Liver (tissue), 8 donors: ENCODE measurements at regions not wholly inside any gene's neighbourhood (a gene's known extent, or its start where the extent isn't known, plus 50 kb on each side); places are given as distances from the start of the nearest gene placed in this dataset.

Experiments
- DNase-seq: peaks from one replicate; pipeline ENCODE4 v3.0.0-alpha.2; 2017; ENCODE audit warnings: low spot score
- H3K27ac ChIP-seq, 2 donors: one replicate each; pipeline ENCODE4 v1.7.0; 2013; ENCODE audit warnings: inconsistent platforms in 2 of 2, low read length in 2 of 2, control low read depth in 1 of 2, low read depth in 1 of 2, mild to moderate bottlenecking in 1 of 2
- H3K27me3 ChIP-seq, 4 donors: one replicate each; pipeline versions ENCODE4 v1.6.1 to v1.7.0; 2013; ENCODE audit warnings: low read length in 3 of 4, inconsistent platforms in 1 of 4, mild to moderate bottlenecking in 1 of 4, moderate library complexity in 1 of 4; ENCODE audit not compliant: control insufficient read depth in 4 of 4, insufficient read depth in 4 of 4
- H3K36me3 ChIP-seq, 4 donors: one replicate each; pipeline versions ENCODE4 v1.6.1 to v1.7.0; 2013; ENCODE audit warnings: low read length in 3 of 4, mild to moderate bottlenecking in 3 of 4, low read depth in 1 of 4, moderate library complexity in 1 of 4; ENCODE audit not compliant: control insufficient read depth in 4 of 4, insufficient read depth in 3 of 4
- H3K4me1 ChIP-seq, 4 donors: one replicate each; pipeline versions ENCODE4 v1.6.1 to v1.7.0; 2013; ENCODE audit warnings: low read length in 3 of 4, mild to moderate bottlenecking in 3 of 4, moderate library complexity in 1 of 4; ENCODE audit not compliant: control insufficient read depth in 4 of 4, insufficient read depth in 4 of 4
- H3K4me3 ChIP-seq, 3 donors: one replicate each; pipeline versions ENCODE4 v1.6.1 to v1.7.0; 2013; ENCODE audit warnings: low read length in 3 of 3, control low read depth in 1 of 3, low read depth in 1 of 3, mild to moderate bottlenecking in 1 of 3
- H3K9ac ChIP-seq, 2 donors: one replicate each; pipeline ENCODE4 v1.7.0; 2013; ENCODE audit warnings: low read length in 2 of 2, mild to moderate bottlenecking in 2 of 2, moderate library complexity in 2 of 2, control low read depth in 1 of 2, low read depth in 1 of 2
- H3K9me3 ChIP-seq, 4 donors: one replicate each; pipeline versions ENCODE4 v1.6.1 to v1.7.0; 2013; ENCODE audit warnings: low read length in 3 of 4; ENCODE audit not compliant: control insufficient read depth in 4 of 4
- CTCF ChIP-seq: fragments of 150-350 bp; IDR thresholded peaks from 2 replicates; pipeline ENCODE4 v1.5.1; 2017; ENCODE audit warnings: improper control_type of control experiment, low read depth, low read length; ENCODE audit not compliant: missing input control
- FOXA1 ChIP-seq: IDR thresholded peaks from 2 replicates; pipeline ENCODE4 v1.6.1; 2016; ENCODE audit warnings: antibody characterized with exemption
- GABPA ChIP-seq, 2 donors: IDR thresholded peaks in 1 of 2; conservative IDR thresholded peaks in 1 of 2; 2 replicates each; pipeline ENCODE4 v1.6.1; 2016; ENCODE audit warnings: antibody characterized with exemption in 2 of 2, mild to moderate bottlenecking in 1 of 2, moderate library complexity in 1 of 2
- HNF4A ChIP-seq, 2 donors: conservative IDR thresholded peaks; 2 replicates each; pipeline ENCODE4 v1.6.1; 2016; ENCODE audit warnings: antibody characterized with exemption in 2 of 2, mild to moderate bottlenecking in 2 of 2
- HNF4G ChIP-seq: IDR thresholded peaks from 2 replicates; pipeline ENCODE4 v1.6.1; 2016; ENCODE audit warnings: antibody characterized with exemption
- MAX ChIP-seq: IDR thresholded peaks from 2 replicates; pipeline ENCODE4 v1.6.1; 2016; ENCODE audit warnings: antibody characterized with exemption
- NR2F2 ChIP-seq: IDR thresholded peaks from 2 replicates; pipeline ENCODE4 v1.6.1; 2016; ENCODE audit warnings: antibody characterized with exemption
- REST ChIP-seq: IDR thresholded peaks from 2 replicates; pipeline ENCODE4 v1.6.1; 2016; ENCODE audit warnings: antibody characterized with exemption, mild to moderate bottlenecking
- SP1 ChIP-seq: IDR thresholded peaks from 2 replicates; pipeline ENCODE4 v1.6.1; 2018; ENCODE audit warnings: antibody characterized with exemption, mild to moderate bottlenecking
- TAF1 ChIP-seq: conservative IDR thresholded peaks from 2 replicates; pipeline ENCODE4 v1.6.1; 2016; ENCODE audit warnings: antibody characterized with exemption, mild to moderate bottlenecking
- ZBTB33 ChIP-seq: IDR thresholded peaks from 2 replicates; pipeline ENCODE4 v1.6.1; 2016; ENCODE audit warnings: antibody characterized with exemption
- WGBS: extraction: QIAGEN DNeasy Blood & Tissue Kit; methylation state at CpG from one replicate; pipeline ENCODE4 v1.1.7; 2013; 5-methylcytosine and 5-hydroxymethylcytosine counted together
- donor health status: healthy.
- donor health status: healthy.
- donor health status: healthy.
- donor health status: healthy.
- donor health status: healthy.

- TF ChIP-seq CTCF (no peak), HNF4G (no peak), SP1 (no peak)
Observed at GRCh38 chr5:145495196-145495595, 339.9 kb downstream of the PRELID2 start (continued).

- Histone ChIP-seq H3K9ac (no peak overlapping the region), H3K9me3 (no peaks in the 10 kb centered on the region), H3K4me3 (no peak overlapping the region), H3K36me3 (no peaks in the 10 kb centered on the region), H3K27ac (no peak overlapping the region), H3K27me3 (no peaks in the 10 kb centered on the region), H3K4me1 (no peaks in the 10 kb centered on the region)
- no peak for DNase-seq
- WGBS: 65% methylated on average over 3 of the region's 3 CpGs
- TF ChIP-seq HNF4G (no peak), ZBTB33 (no peak), MAX (no peak), CTCF (no peak), TAF1 (no peak), GABPA (IDR thresholded peaks at IDR 0.05 in 1 of 2, conservative IDR thresholded peaks at IDR 0.05 in 1 of 2) (no peak), HNF4A (conservative IDR thresholded peaks at IDR 0.05) (no peak), NR2F2 (no peak), REST (no peak), FOXA1 (no peak)
Observed at GRCh38 chr5:145493435-145493834, 341.7 kb downstream of the PRELID2 start.
